DMS114 treated with DMSO at 0.1 percent for 48 hours (cell line): ENCODE measurements at regions not wholly inside any gene's neighbourhood (a gene's known extent, or its start where the extent isn't known, plus 50 kb on each side); places are given as distances from the start of the nearest gene placed in this dataset.

ENCODE experiments used
- DNase-seq: peaks from one replicate; lab custom pipeline; 2025; ENCODE audit not compliant: unreplicated experiment; lab: John Stamatoyannopoulos, UW

- no peak for DNase-seq
Observed at GRCh38 chr5:135724617-135725016, 109.8 kb upstream of the SLC25A48 start.

- no peak for DNase-seq
Observed at GRCh38 chr5:135723491-135723890, 111.0 kb upstream of the SLC25A48 start.

- no peak for DNase-seq
Observed at GRCh38 chr5:135721548-135722090, 112.8 kb upstream of the SLC25A48 start.

GRCh38 chr5:135720191-135720590 lies 114.3 kb upstream of the SLC25A48 start:
- DNase-seq = no peak

- DNase-seq = no peak
Observed at GRCh38 chr5:135719428-135720063, 114.9 kb upstream of the SLC25A48 start.

- DNase-seq = no peak
Observed at GRCh38 chr5:135718651-135719050, 115.8 kb upstream of the SLC25A48 start.

- no peak for DNase-seq
Observed at GRCh38 chr5:135718151-135718550, 116.3 kb upstream of the SLC25A48 start.

GRCh38 chr5:135715267-135716055 lies 119.0 kb upstream of the SLC25A48 start:
- no peak for DNase-seq

GRCh38 chr5:135714126-135714894 lies 120.2 kb upstream of the SLC25A48 start:
- DNase-seq = no peak

- no peak for DNase-seq
Observed at GRCh38 chr5:135713161-135713915, 121.1 kb upstream of the SLC25A48 start.

GRCh38 chr5:135711911-135712310 lies 122.6 kb upstream of the SLC25A48 start:
- no peak for DNase-seq

GRCh38 chr5:135710045-135710675 lies 124.3 kb upstream of the SLC25A48 start:
- DNase-seq = no peak

GRCh38 chr5:135709208-135709575 lies 125.3 kb upstream of the SLC25A48 start:
- no peak for DNase-seq

GRCh38 chr5:135708481-135709207 lies 125.8 kb upstream of the SLC25A48 start:
- DNase-seq = no peak

GRCh38 chr5:135707302-135707701 lies 127.2 kb upstream of the SLC25A48 start:
- DNase-seq = no peak

GRCh38 chr5:135706893-135707292 lies 127.6 kb upstream of the SLC25A48 start:
- DNase-seq = no peak

- no peak for DNase-seq
Observed at GRCh38 chr5:135706474-135706873, 127.7 kb upstream of the CXCL14 start.

- DNase-seq = no peak
Observed at GRCh38 chr5:135705941-135706466, 127.2 kb upstream of the CXCL14 start.

GRCh38 chr5:135705141-135705631 lies 126.4 kb upstream of the CXCL14 start:
- no peak for DNase-seq
